Endodermal cell (in vitro differentiated cells): ENCODE measurements at regions not wholly inside any gene's neighbourhood (a gene's known extent, or its start where the extent isn't known, plus 50 kb on each side); places are given as distances from the start of the nearest gene placed in this dataset.

Source experiments
- DNase-seq: peaks from one replicate; pipeline ENCODE4 v3.0.0-alpha.2; 2017
- H3K27ac ChIP-seq: 2 replicates; pipeline ENCODE4 v1.5.1; 2013; ENCODE audit warnings: mild to moderate bottlenecking, low read depth, low read length, moderate library complexity
- H3K27me3 ChIP-seq: 2 replicates; pipeline ENCODE4 v1.6.1; 2013; ENCODE audit warnings: mild to moderate bottlenecking, low read length, moderate library complexity; ENCODE audit not compliant: insufficient read depth, control insufficient read depth, poor library complexity, severe bottlenecking
- H3K36me3 ChIP-seq: 2 replicates; pipeline ENCODE4 v1.7.0; 2013; ENCODE audit warnings: mild to moderate bottlenecking, low read length, moderate library complexity; ENCODE audit not compliant: control insufficient read depth, insufficient read depth
- H3K4me1 ChIP-seq: one replicate; pipeline ENCODE4 v1.7.0; 2013; ENCODE audit warnings: low read length; ENCODE audit not compliant: control insufficient read depth, insufficient read depth
- H3K4me3 ChIP-seq: 2 replicates; pipeline ENCODE4 v1.5.1; 2013; ENCODE audit warnings: mild to moderate bottlenecking, low read length, moderate library complexity
- H3K9ac ChIP-seq: 2 replicates; pipeline ENCODE4 v1.6.1; 2013; ENCODE audit warnings: mild to moderate bottlenecking, low read length, moderate library complexity; ENCODE audit not compliant: poor library complexity, severe bottlenecking; ENCODE audit errors: extremely low read depth
- H3K9me3 ChIP-seq: 2 replicates; pipeline ENCODE4 v1.6.1; 2013; ENCODE audit warnings: mild to moderate bottlenecking, low read length, moderate library complexity; ENCODE audit not compliant: control insufficient read depth
- H3K27ac Mint-ChIP-seq: 2 replicates; pipeline ENCODE4 v1.8.0; 2020; ENCODE audit warnings: mixed read lengths
- H3K27me3 Mint-ChIP-seq: 2 replicates; pipeline ENCODE4 v1.8.0; 2021; ENCODE audit warnings: mild to moderate bottlenecking, mixed read lengths; ENCODE audit not compliant: insufficient read depth
- H3K36me3 Mint-ChIP-seq: 2 replicates; pipeline ENCODE4 v1.8.0; 2020; ENCODE audit warnings: low read depth, mixed read lengths
- H3K4me1 Mint-ChIP-seq: 2 replicates; pipeline ENCODE4 v1.8.0; 2020; ENCODE audit warnings: mixed read lengths
- H3K4me3 Mint-ChIP-seq: 2 replicates; pipeline ENCODE4 v1.8.0; 2020; ENCODE audit warnings: mild to moderate bottlenecking, moderate library complexity, mixed read lengths
- H3K9me3 Mint-ChIP-seq: 2 replicates; pipeline ENCODE4 v1.8.0; 2020; ENCODE audit warnings: mild to moderate bottlenecking, mixed read lengths
- WGBS, 2 experiments: methylation state at CpG; one replicate each; pipeline versions ENCODE4 v1.1.5 to v1.1.7; 2013; ENCODE audit warnings: missing lambda C conversion rate in 2 of 2, mixed read lengths in 1 of 2; ENCODE audit not compliant: insufficient coverage in 1 of 2, insufficient read length in 1 of 2; 5-methylcytosine and 5-hydroxymethylcytosine counted together
- TF ChIP-seq, protein P1 (sequence below): fragments of 200-600 bp; sonication (generic); conservative IDR thresholded peaks from 2 replicates; pipeline ENCODE4 v1.5.0; 2021; ENCODE audit warnings: antibody characterized with exemption, mild to moderate bottlenecking

DNA sequence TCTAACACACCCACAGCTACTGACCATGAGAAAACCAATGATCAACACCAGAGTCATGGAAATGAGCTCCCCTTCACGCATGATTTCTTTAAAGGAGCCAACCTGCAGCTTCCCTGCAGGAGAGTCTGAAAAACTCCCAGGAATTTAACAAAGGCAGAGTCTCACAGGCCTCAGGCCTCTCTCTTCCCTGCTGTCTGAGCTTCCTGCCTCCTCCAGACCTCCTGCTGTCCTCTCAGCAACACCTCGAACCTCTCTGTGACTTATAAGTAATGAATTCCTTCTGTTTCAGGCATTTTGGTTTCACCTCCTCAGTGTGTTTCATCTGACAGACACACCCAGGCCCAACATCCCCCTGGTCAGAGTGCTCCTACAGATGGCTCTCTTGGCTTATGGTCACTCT lies 1044.4 kb downstream of the UQCRFS1 start:
- DNase-seq = peak; percentile 91
- Mint-ChIP-seq H3K27me3 (no peaks in the 10 kb centered on the region), H3K9me3 (no peaks in the 10 kb centered on the region), H3K27ac (peak overlapping the region; percentile 95), H3K4me3 (no peak overlapping the region), H3K4me1 (peaks cover 45% of the 10 kb centered on the region), H3K36me3 (no peaks in the 10 kb centered on the region)
- WGBS, 2 experiments = 2 to 7% methylated on average over 2 of the region's 2 CpGs
- H3K36me3 ChIP-seq = no peaks in the 10 kb centered on the region
- H3K9ac ChIP-seq = peak overlapping the region; percentile 18
- peaks cover 11% of the 10 kb centered on the region for H3K4me1 ChIP-seq
- peaks cover 2% of the 10 kb centered on the region for H3K9me3 ChIP-seq
- no peak overlapping the region for H3K4me3 ChIP-seq
- TF ChIP-seq, protein P1, sequence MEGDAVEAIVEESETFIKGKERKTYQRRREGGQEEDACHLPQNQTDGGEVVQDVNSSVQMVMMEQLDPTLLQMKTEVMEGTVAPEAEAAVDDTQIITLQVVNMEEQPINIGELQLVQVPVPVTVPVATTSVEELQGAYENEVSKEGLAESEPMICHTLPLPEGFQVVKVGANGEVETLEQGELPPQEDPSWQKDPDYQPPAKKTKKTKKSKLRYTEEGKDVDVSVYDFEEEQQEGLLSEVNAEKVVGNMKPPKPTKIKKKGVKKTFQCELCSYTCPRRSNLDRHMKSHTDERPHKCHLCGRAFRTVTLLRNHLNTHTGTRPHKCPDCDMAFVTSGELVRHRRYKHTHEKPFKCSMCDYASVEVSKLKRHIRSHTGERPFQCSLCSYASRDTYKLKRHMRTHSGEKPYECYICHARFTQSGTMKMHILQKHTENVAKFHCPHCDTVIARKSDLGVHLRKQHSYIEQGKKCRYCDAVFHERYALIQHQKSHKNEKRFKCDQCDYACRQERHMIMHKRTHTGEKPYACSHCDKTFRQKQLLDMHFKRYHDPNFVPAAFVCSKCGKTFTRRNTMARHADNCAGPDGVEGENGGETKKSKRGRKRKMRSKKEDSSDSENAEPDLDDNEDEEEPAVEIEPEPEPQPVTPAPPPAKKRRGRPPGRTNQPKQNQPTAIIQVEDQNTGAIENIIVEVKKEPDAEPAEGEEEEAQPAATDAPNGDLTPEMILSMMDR = no peak
- peak overlapping the region; percentile 75 for H3K27ac ChIP-seq
- no peaks in the 10 kb centered on the region for H3K27me3 ChIP-seq

- TF ChIP-seq, protein P1 = no peak
- H3K27ac ChIP-seq = no peak overlapping the region
- peaks cover 11% of the 10 kb centered on the region for H3K4me1 ChIP-seq
- H3K4me3 ChIP-seq = no peak overlapping the region
- Mint-ChIP-seq H3K27me3 (no peaks in the 10 kb centered on the region), H3K4me1 (peaks cover 52% of the 10 kb centered on the region), H3K4me3 (no peak overlapping the region), H3K27ac (no peak overlapping the region), H3K9me3 (peaks cover 6% of the 10 kb centered on the region), H3K36me3 (no peaks in the 10 kb centered on the region)
- H3K9ac ChIP-seq = no peak overlapping the region
- peak; percentile 15 for DNase-seq
- 78 to 85% methylated on average over 6 to 8 of the region's 8 CpGs for WGBS, 2 experiments
- H3K36me3 ChIP-seq = no peaks in the 10 kb centered on the region
- peaks cover 4% of the 10 kb centered on the region for H3K9me3 ChIP-seq
- no peaks in the 10 kb centered on the region for H3K27me3 ChIP-seq
Observed at GRCh38 chr19:28166025-28166424, 1046.9 kb downstream of the UQCRFS1 start.

DNA sequence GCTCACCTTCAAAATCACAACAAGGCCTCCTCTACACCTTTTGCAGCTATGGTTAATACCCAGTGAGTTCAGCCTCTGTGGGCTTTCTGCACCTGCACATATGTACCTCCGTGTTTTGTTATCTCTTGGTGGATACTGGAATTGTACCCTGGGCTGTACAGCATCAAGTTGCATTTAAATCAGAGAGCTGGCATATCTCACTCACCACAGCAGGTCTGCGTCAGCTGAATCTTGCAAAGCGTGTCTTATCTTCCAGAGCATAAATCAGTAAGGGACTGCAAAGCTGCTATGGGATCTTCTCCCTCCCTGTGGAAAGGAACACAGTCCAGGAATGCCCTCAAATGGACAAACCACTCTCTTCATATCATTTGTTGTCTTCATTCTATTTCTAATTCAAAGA lies 1048.7 kb downstream of the UQCRFS1 start:
- no peaks in the 10 kb centered on the region for H3K36me3 ChIP-seq
- Mint-ChIP-seq H3K4me3 (no peak overlapping the region), H3K36me3 (no peaks in the 10 kb centered on the region), H3K27ac (no peak overlapping the region), H3K27me3 (no peaks in the 10 kb centered on the region), H3K4me1 (peaks cover 40% of the 10 kb centered on the region), H3K9me3 (peaks cover 15% of the 10 kb centered on the region)
- DNase-seq = no peak
- peaks cover 8% of the 10 kb centered on the region for H3K9me3 ChIP-seq
- no peaks in the 10 kb centered on the region for H3K27me3 ChIP-seq
- no peak overlapping the region for H3K9ac ChIP-seq
- 97 to 100% methylated on average over 3 of the region's 3 CpGs for WGBS, 2 experiments
- H3K27ac ChIP-seq = no peak overlapping the region
- TF ChIP-seq, protein P1 = no peak
- no peak overlapping the region for H3K4me3 ChIP-seq
- peaks cover 11% of the 10 kb centered on the region for H3K4me1 ChIP-seq
